ENCODE measurements at regions not wholly inside any gene's neighbourhood (a gene's known extent, or its start where the extent isn't known, plus 50 kb on each side); places are given as distances from the start of the nearest gene placed in this dataset.

DNA sequence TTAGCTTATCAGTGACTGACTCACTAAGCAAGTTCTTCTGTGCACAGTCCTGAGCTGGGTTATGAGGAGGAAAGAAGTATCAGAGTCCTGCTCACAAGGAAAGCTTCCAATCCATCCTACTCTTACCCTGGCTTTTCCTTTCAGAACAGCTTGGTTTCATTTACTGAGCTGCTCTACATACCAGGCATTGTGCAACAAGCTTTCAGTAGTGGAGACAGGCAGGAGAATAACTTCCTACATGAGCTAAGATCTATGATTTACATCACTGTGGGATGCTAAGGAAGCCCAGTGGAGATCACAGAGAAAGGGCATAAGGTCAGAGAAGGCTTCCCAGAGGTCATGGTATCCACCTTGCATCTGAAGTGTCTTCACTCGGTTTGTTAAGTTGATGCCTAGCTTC lies 144.5 kb downstream of the MAP3K7 start:
- peaks cover 0 to 2% (median 0%) of the 10 kb centered on the region in 7 donors for H3K9me3 Mint-ChIP-seq
- no peaks in the 10 kb centered on the region for H3K36me3 ChIP-seq (replicated peaks in 1 of 2; ENCODE audit: control insufficient read depth in 1 of 2, insufficient read depth in 2 of 2, low read length in 2 of 2)
- H3K4me3 ChIP-seq (replicated peaks in 1 of 3; ENCODE audit: low read depth in 2 of 3, low read length in 3 of 3), result no peak overlapping the region
- H2AFZ ChIP-seq (ENCODE audit: insufficient read depth, low read depth, low read length, poor library complexity, severe bottlenecking), result no peak overlapping the region
- no peak overlapping the region for H3K4me2 ChIP-seq (replicated peaks; ENCODE audit: extremely low read depth, low read length, poor library complexity, severe bottlenecking)
- H3K27ac ChIP-seq (ENCODE audit: low read depth in 1 of 2, low read length in 2 of 2), result no peak overlapping the region
- no peaks in the 10 kb centered on the region for H3K27me3 ChIP-seq (ENCODE audit: control insufficient read depth in 2 of 2, insufficient read depth in 2 of 2, low read length in 2 of 2)
- no peaks in the 10 kb centered on the region for H3K79me2 ChIP-seq (ENCODE audit: insufficient read depth, low read length)
- 100% methylated on average over 1 of the region's 1 CpG for WGBS (ENCODE audit: insufficient coverage)
- H3K27ac Mint-ChIP-seq, result no peak overlapping the region
- no peak for DNase-seq
- H3K36me3 Mint-ChIP-seq, result no peaks in the 10 kb centered on the region
- intact Hi-C loops (cut with micrococcal nuclease), result no loop called here
- TF ChIP-seq, protein P1, sequence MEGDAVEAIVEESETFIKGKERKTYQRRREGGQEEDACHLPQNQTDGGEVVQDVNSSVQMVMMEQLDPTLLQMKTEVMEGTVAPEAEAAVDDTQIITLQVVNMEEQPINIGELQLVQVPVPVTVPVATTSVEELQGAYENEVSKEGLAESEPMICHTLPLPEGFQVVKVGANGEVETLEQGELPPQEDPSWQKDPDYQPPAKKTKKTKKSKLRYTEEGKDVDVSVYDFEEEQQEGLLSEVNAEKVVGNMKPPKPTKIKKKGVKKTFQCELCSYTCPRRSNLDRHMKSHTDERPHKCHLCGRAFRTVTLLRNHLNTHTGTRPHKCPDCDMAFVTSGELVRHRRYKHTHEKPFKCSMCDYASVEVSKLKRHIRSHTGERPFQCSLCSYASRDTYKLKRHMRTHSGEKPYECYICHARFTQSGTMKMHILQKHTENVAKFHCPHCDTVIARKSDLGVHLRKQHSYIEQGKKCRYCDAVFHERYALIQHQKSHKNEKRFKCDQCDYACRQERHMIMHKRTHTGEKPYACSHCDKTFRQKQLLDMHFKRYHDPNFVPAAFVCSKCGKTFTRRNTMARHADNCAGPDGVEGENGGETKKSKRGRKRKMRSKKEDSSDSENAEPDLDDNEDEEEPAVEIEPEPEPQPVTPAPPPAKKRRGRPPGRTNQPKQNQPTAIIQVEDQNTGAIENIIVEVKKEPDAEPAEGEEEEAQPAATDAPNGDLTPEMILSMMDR (IDR thresholded peaks at IDR 0.05), result no peak
- no peaks in the 10 kb centered on the region for H3K4me1 Mint-ChIP-seq
- H4K20me1 ChIP-seq (ENCODE audit: insufficient read depth, low read length), result no peaks in the 10 kb centered on the region
- H3K27me3 Mint-ChIP-seq (ENCODE audit: low read depth in 3 of 3), result peaks cover 0 to 7% (median 2%) of the 10 kb centered on the region in 3 donors
- H3K9me3 ChIP-seq (replicated peaks in 1 of 2; ENCODE audit: control insufficient read depth in 1 of 2, insufficient read depth in 1 of 2, low read length in 2 of 2), result no peaks in the 10 kb centered on the region
- H3K4me1 ChIP-seq (ENCODE audit: control insufficient read depth in 1 of 2, insufficient read depth in 2 of 2, low read length in 2 of 2), result no peaks in the 10 kb centered on the region
- H3K4me3 Mint-ChIP-seq, result no peak overlapping the region
- H3K9ac ChIP-seq (ENCODE audit: insufficient read depth, low read length, poor library complexity, severe bottlenecking), result no peak overlapping the region

DNA sequence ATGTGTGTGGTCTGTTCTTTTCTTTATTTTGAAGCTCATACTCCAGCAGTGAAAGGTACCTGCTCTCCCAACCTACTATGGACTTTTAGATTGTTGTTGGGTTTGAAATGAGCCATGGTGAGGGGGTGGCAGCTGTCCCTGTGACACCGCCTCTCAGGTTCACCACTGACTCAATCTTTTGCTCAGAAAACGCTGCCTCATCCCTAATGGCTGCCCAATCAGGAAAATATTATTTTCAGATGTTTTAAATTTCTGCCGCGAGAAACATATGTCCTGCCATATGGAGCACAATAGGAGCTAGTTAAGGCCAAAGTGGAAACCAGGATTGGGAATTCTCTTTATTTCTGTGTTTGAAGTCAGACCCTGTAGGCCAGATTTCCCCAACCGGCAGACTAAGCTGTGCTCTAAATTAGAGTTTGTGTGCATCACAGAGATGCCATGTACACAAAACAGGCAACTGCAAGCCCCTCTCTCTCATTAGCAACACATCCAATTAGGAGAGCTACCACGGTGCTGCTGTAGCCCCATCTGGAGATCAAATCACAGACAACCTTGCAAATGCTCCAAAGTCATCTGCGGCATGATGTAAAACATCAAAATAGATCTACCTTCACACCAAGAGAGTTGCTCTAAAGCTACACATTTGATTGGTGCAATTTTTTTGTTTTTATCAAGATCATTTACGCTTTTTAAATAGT lies 144.1 kb upstream of the BACH2 start:
- Mint-ChIP-seq H3K4me3 (no peak overlapping the region), H3K27ac (no peak overlapping the region), H3K27me3 (ENCODE audit: low read depth in 3 of 3) (peaks cover 0 to 2% (median 1%) of the 10 kb centered on the region in 3 donors), H3K9me3 (peaks cover 0 to 2% (median 0%) of the 10 kb centered on the region in 7 donors), H3K36me3 (no peaks in the 10 kb centered on the region), H3K4me1 (no peaks in the 10 kb centered on the region)
- Histone ChIP-seq H3K9ac (ENCODE audit: insufficient read depth, low read length, poor library complexity, severe bottlenecking) (no peak overlapping the region), H3K27me3 (ENCODE audit: control insufficient read depth in 2 of 2, insufficient read depth in 2 of 2, low read length in 2 of 2) (no peaks in the 10 kb centered on the region), H3K36me3 (replicated peaks in 1 of 2; ENCODE audit: control insufficient read depth in 1 of 2, insufficient read depth in 2 of 2, low read length in 2 of 2) (no peaks in the 10 kb centered on the region), H2AFZ (ENCODE audit: insufficient read depth, low read depth, low read length, poor library complexity, severe bottlenecking) (no peak overlapping the region), H3K27ac (ENCODE audit: low read depth in 1 of 2, low read length in 2 of 2) (no peak overlapping the region), H3K4me1 (ENCODE audit: control insufficient read depth in 1 of 2, insufficient read depth in 2 of 2, low read length in 2 of 2) (no peaks in the 10 kb centered on the region), H4K20me1 (ENCODE audit: insufficient read depth, low read length) (no peaks in the 10 kb centered on the region), H3K4me2 (replicated peaks; ENCODE audit: extremely low read depth, low read length, poor library complexity, severe bottlenecking) (no peak overlapping the region), H3K79me2 (ENCODE audit: insufficient read depth, low read length) (no peaks in the 10 kb centered on the region), H3K4me3 (replicated peaks in 1 of 3; ENCODE audit: low read depth in 2 of 3, low read length in 3 of 3) (no peak overlapping the region), H3K9me3 (replicated peaks in 1 of 2; ENCODE audit: control insufficient read depth in 1 of 2, insufficient read depth in 1 of 2, low read length in 2 of 2) (no peaks in the 10 kb centered on the region)
- no CpG with 5 or more reads among the region's 8 CpGs for WGBS (ENCODE audit: insufficient coverage)
- intact Hi-C loops (cut with micrococcal nuclease), result no loop called here
- TF ChIP-seq, protein P1 (IDR thresholded peaks at IDR 0.05), result no peak
- no peak for DNase-seq

Data from CD14-positive monocyte (primary cell).